ENCODE measurements at regions not wholly inside any gene's neighbourhood (a gene's known extent, or its start where the extent isn't known, plus 50 kb on each side); places are given as distances from the start of the nearest gene placed in this dataset.

GRCh38 chr5:31113666-31114350 lies 79.7 kb upstream of the CDH6 start:
- DNase-seq (ENCODE audit: low read depth), result no peak
- TF ChIP-seq CTCF (IDR thresholded peaks at IDR 0.05; ENCODE audit: insufficient read depth, low read length), result no peak
- H3K4me3 ChIP-seq (ENCODE audit: low read depth, low read length), result no peak overlapping the region

GRCh38 chr5:31113101-31113500 lies 80.4 kb upstream of the CDH6 start:
- peak; percentile 93 for DNase-seq (ENCODE audit: low read depth)
- TF ChIP-seq CTCF (IDR thresholded peaks at IDR 0.05; ENCODE audit: insufficient read depth, low read length), result no peak
- H3K4me3 ChIP-seq (ENCODE audit: low read depth, low read length), result no peak overlapping the region

GRCh38 chr5:31107091-31107518 lies 86.4 kb upstream of the CDH6 start:
- H3K4me3 ChIP-seq (ENCODE audit: low read depth, low read length), result peak overlapping the region; percentile 11
- peak; percentile 81 for DNase-seq (ENCODE audit: low read depth)
- no peak for TF ChIP-seq CTCF (IDR thresholded peaks at IDR 0.05; ENCODE audit: insufficient read depth, low read length)

- H3K4me3 ChIP-seq (ENCODE audit: low read depth, low read length), result no peak overlapping the region
- TF ChIP-seq CTCF (IDR thresholded peaks at IDR 0.05; ENCODE audit: insufficient read depth, low read length), result no peak
- DNase-seq (ENCODE audit: low read depth), result peak; percentile 86
These were observed 86.8 kb upstream of the CDH6 start for GRCh38 chr5:31106691-31107090.

GRCh38 chr5:31106278-31106677 lies 87.2 kb upstream of the CDH6 start:
- no peak for TF ChIP-seq CTCF (IDR thresholded peaks at IDR 0.05; ENCODE audit: insufficient read depth, low read length)
- peak; percentile 46 for DNase-seq (ENCODE audit: low read depth)
- H3K4me3 ChIP-seq (ENCODE audit: low read depth, low read length), result no peak overlapping the region

- H3K4me3 ChIP-seq (ENCODE audit: low read depth, low read length), result no peak overlapping the region
- DNase-seq (ENCODE audit: low read depth), result no peak
- no peak for TF ChIP-seq CTCF (IDR thresholded peaks at IDR 0.05; ENCODE audit: insufficient read depth, low read length)
These were observed 88.7 kb upstream of the CDH6 start for GRCh38 chr5:31104775-31105174.
